Muscle of leg (tissue), 3 donors: ENCODE measurements at regions not wholly inside any gene's neighbourhood (a gene's known extent, or its start where the extent isn't known, plus 50 kb on each side); places are given as distances from the start of the nearest gene placed in this dataset.
"Not testable (repeated sequence)": the region's sequence is repeated elsewhere in the genome, so short reads cannot be mapped to it uniquely, and the experiment has no call there.

Experiments used
- DNase-seq: peaks from one replicate; pipeline ENCODE4 v3.0.0; 2013
- H3K27ac ChIP-seq: one replicate; pipeline ENCODE4 v1.5.1; 2013; ENCODE audit warnings: mild to moderate bottlenecking, low read length, control low read depth
- H3K27me3 ChIP-seq: one replicate; pipeline ENCODE4 v1.6.1; 2013; ENCODE audit warnings: low read length; ENCODE audit not compliant: control insufficient read depth, insufficient read depth
- H3K36me3 ChIP-seq: one replicate; pipeline ENCODE4 v1.6.1; 2013; ENCODE audit warnings: low read length; ENCODE audit not compliant: control insufficient read depth, insufficient read depth
- H3K4me1 ChIP-seq: one replicate; pipeline ENCODE4 v1.6.1; 2013; ENCODE audit warnings: low read length; ENCODE audit not compliant: control insufficient read depth, insufficient read depth
- H3K4me3 ChIP-seq: one replicate; pipeline ENCODE4 v1.5.1; 2013; ENCODE audit warnings: low read length, control low read depth
- H3K9me3 ChIP-seq: replicated peaks from 2 replicates; pipeline ENCODE4 v1.6.1; 2013; ENCODE audit warnings: low read depth, low read length; ENCODE audit not compliant: control insufficient read depth
- WGBS: methylation state at CpG from one replicate; pipeline ENCODE4 v1.1.5; 2013; ENCODE audit warnings: missing lambda C conversion rate; ENCODE audit not compliant: insufficient coverage; 5-methylcytosine and 5-hydroxymethylcytosine counted together

GRCh38 chr7:96770758-96771157 is 61.1 kb upstream of the SEM1 start:
- DNase-seq = no peak
- no peaks in the 10 kb centered on the region for H3K36me3 ChIP-seq
- no peak overlapping the region for H3K27ac ChIP-seq
- H3K27me3 ChIP-seq = no peaks in the 10 kb centered on the region
- no peaks in the 10 kb centered on the region for H3K4me1 ChIP-seq
- WGBS = 80% methylated on average over 2 of the region's 5 CpGs
- H3K4me3 ChIP-seq = no peak overlapping the region
- no peaks in the 10 kb centered on the region for H3K9me3 ChIP-seq

GRCh38 chr7:96772139-96772694 is 62.6 kb upstream of the SEM1 start:
- WGBS = 60% methylated on average over 1 of the region's 6 CpGs
- H3K9me3 ChIP-seq = no peaks in the 10 kb centered on the region
- DNase-seq = no peak

GRCh38 chr7:96773483-96773882 is 63.8 kb upstream of the SEM1 start:
- H3K36me3 ChIP-seq = no peaks in the 10 kb centered on the region
- H3K4me1 ChIP-seq = no peaks in the 10 kb centered on the region
- no CpG with 5 or more reads among the region's 1 CpG for WGBS
- no peak overlapping the region for H3K27ac ChIP-seq
- H3K4me3 ChIP-seq = no peak overlapping the region
- H3K27me3 ChIP-seq = no peaks in the 10 kb centered on the region
- no peak for DNase-seq
- no peaks in the 10 kb centered on the region for H3K9me3 ChIP-seq

More at GRCh38 chr7:96772139-96772694, 62.6 kb upstream of the SEM1 start:
- no peaks in the 10 kb centered on the region for H3K27me3 ChIP-seq
- no peak overlapping the region for H3K4me3 ChIP-seq
- no peaks in the 10 kb centered on the region for H3K4me1 ChIP-seq
- H3K36me3 ChIP-seq = no peaks in the 10 kb centered on the region
- H3K27ac ChIP-seq = no peak overlapping the region

- no peak for DNase-seq
These were observed 64.7 kb upstream of the SEM1 start for GRCh38 chr7:96774358-96774757.

GRCh38 chr7:96775046-96775445 is 65.4 kb upstream of the SEM1 start:
- Histone ChIP-seq H3K9me3 (no peaks in the 10 kb centered on the region), H3K27ac (no peak overlapping the region), H3K4me1 (no peaks in the 10 kb centered on the region), H3K36me3 (no peaks in the 10 kb centered on the region), H3K27me3 (no peaks in the 10 kb centered on the region), H3K4me3 (no peak overlapping the region)
- WGBS = 60% methylated on average over 3 of the region's 8 CpGs
- DNase-seq = no peak

More at GRCh38 chr7:96774358-96774757, 64.7 kb upstream of the SEM1 start:
- Histone ChIP-seq H3K4me1 (no peaks in the 10 kb centered on the region), H3K27me3 (no peaks in the 10 kb centered on the region), H3K9me3 (no peaks in the 10 kb centered on the region), H3K36me3 (no peaks in the 10 kb centered on the region), H3K4me3 (no peak overlapping the region), H3K27ac (no peak overlapping the region)
- whole genome bisulfite sequencing = no CpG with 5 or more reads among the region's 3 CpGs

- H3K9me3 ChIP-seq = no peaks in the 10 kb centered on the region
- H3K4me3 ChIP-seq = no peak overlapping the region
- no peak overlapping the region for H3K27ac ChIP-seq
- no peaks in the 10 kb centered on the region for H3K4me1 ChIP-seq
- no peaks in the 10 kb centered on the region for H3K36me3 ChIP-seq
- DNase-seq = no peak
- WGBS = 64% methylated on average over 3 of the region's 3 CpGs
- no peaks in the 10 kb centered on the region for H3K27me3 ChIP-seq
These were observed 68.6 kb upstream of the SEM1 start for GRCh38 chr7:96778263-96778662.

- Histone ChIP-seq H3K4me1 (no peaks in the 10 kb centered on the region), H3K27ac (no peak overlapping the region), H3K36me3 (no peaks in the 10 kb centered on the region), H3K27me3 (no peaks in the 10 kb centered on the region), H3K4me3 (no peak overlapping the region), H3K9me3 (no peaks in the 10 kb centered on the region)
- DNase-seq = no peak
These were observed 72.3 kb upstream of the SEM1 start for GRCh38 chr7:96781919-96782318.

GRCh38 chr7:96782686-96783298 is 73.1 kb upstream of the SEM1 start:
- WGBS = no CpG with 5 or more reads among the region's 7 CpGs

GRCh38 chr7:96784597-96784996 is 75.0 kb upstream of the SEM1 start:
- Histone ChIP-seq H3K4me3 (no peak overlapping the region), H3K36me3 (no peaks in the 10 kb centered on the region), H3K27me3 (no peaks in the 10 kb centered on the region), H3K27ac (no peak overlapping the region), H3K4me1 (no peaks in the 10 kb centered on the region), H3K9me3 (no peaks in the 10 kb centered on the region)
- no peak for DNase-seq
- WGBS = no CpG with 5 or more reads among the region's 1 CpG

More at GRCh38 chr7:96782686-96783298, 73.1 kb upstream of the SEM1 start:
- H3K27me3 ChIP-seq, H3K4me1 ChIP-seq, H3K27ac ChIP-seq, H3K36me3 ChIP-seq, H3K9me3 ChIP-seq, DNase-seq, H3K4me3 ChIP-seq: not testable (repeated sequence)

GRCh38 chr7:96786261-96786997 is 76.8 kb upstream of the SEM1 start:
- no peaks in the 10 kb centered on the region for H3K4me1 ChIP-seq
- H3K4me3 ChIP-seq = no peak overlapping the region
- WGBS = 22% methylated on average over 4 of the region's 15 CpGs
- no peak overlapping the region for H3K27ac ChIP-seq
- DNase-seq = peak; percentile 6
- H3K9me3 ChIP-seq = no peaks in the 10 kb centered on the region
- no peaks in the 10 kb centered on the region for H3K27me3 ChIP-seq
- H3K36me3 ChIP-seq = no peaks in the 10 kb centered on the region
